ELR (cell line): ENCODE measurements at regions not wholly inside any gene's neighbourhood (a gene's known extent, or its start where the extent isn't known, plus 50 kb on each side); places are given as distances from the start of the nearest gene placed in this dataset.

Experiments
- DNase-seq: peaks from one replicate; pipeline ENCODE4 v3.0.0-alpha.2; 2015; ENCODE audit warnings: low read depth

DNA sequence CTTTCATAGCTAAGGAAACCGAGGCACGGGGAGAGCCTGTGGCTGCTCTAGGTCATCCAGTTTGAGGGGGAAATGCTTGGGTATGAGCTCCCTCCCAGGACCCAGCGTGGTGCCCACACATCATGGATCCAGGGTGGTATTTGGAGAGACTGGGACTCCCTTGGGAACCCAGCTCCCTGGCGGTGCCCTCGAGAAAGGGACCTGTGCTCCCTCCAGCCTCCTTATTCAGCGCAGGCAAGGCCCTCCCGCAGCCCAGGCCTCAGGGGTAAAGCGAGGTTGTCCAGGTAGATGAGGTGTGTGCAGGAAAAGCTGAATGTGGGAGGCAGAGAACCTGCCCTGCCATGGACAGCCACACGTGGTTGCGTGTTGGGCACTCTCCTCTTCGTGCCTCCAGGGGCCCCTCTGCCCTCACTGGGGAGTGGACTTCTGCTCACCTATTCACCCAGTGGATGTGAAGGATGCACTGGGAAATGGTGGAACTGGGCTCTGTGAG, 53.8 kb upstream of the GPR78 start:
- no peak for DNase-seq

- DNase-seq = peak; percentile 71
Measured at GRCh38 chr4:8528713-8529112, 51.5 kb upstream of the GPR78 start.
